WTC11 (cell line): ENCODE measurements at regions not wholly inside any gene's neighbourhood (a gene's known extent, or its start where the extent isn't known, plus 50 kb on each side); places are given as distances from the start of the nearest gene placed in this dataset.

Experiments
- ATAC-seq: fragments of 200-7000 bp; cut with Tn5 transposase; 2 replicates; pipeline ENCODE4 v1.10.0; 2021; ENCODE audit warnings: mild to moderate bottlenecking, moderate library complexity
- CTCF ChIA-PET: fragments of 300-600 bp; sonication (Branson Sonifier 250); formaldehyde crosslinking; loops from one replicate; lab custom pipeline; 2021; ENCODE audit warnings: antibody characterized with exemption; lab: Charles Lee
- POLR2A ChIA-PET: fragments of 350-600 bp; sonication (Branson Sonifier 250); formaldehyde crosslinking; loops from one replicate; lab custom pipeline; 2021; ENCODE audit warnings: antibody characterized with exemption; lab: Charles Lee
- DNase-seq: peaks from one replicate; pipeline ENCODE4 v3.0.0; 2021; ENCODE audit warnings: low spot score
- H3K27ac Mint-ChIP-seq: 2 replicates; pipeline ENCODE4 v1.8.0; 2021; ENCODE audit warnings: mixed read lengths
- H3K27me3 Mint-ChIP-seq: 2 replicates; pipeline ENCODE4 v1.8.0; 2021; ENCODE audit warnings: low read depth, mild to moderate bottlenecking, moderate library complexity, mixed read lengths
- H3K36me3 Mint-ChIP-seq: 2 replicates; pipeline ENCODE4 v1.8.0; 2021; ENCODE audit warnings: mixed read lengths
- H3K4me1 Mint-ChIP-seq: 2 replicates; pipeline ENCODE4 v1.8.0; 2022; ENCODE audit warnings: mixed read lengths
- H3K4me3 Mint-ChIP-seq: 2 replicates; pipeline ENCODE4 v1.8.0; 2021; ENCODE audit warnings: mild to moderate bottlenecking, moderate library complexity, mixed read lengths
- H3K9me3 Mint-ChIP-seq: 2 replicates; pipeline ENCODE4 v1.8.0; 2021; ENCODE audit warnings: mixed read lengths
- AR ChIP-seq: fragments of 250-450 bp; sonication (Bioruptor Pico); IDR thresholded peaks from 2 replicates; pipeline ENCODE4 v1.9.0; 2021; ENCODE audit warnings: mild to moderate bottlenecking
- ATF1 ChIP-seq: sonication (generic); formaldehyde crosslinking; IDR thresholded peaks from 2 replicates; pipeline ENCODE4 v1.8.1; 2023; ENCODE audit warnings: mild to moderate bottlenecking, moderate library complexity, missing genetic modification reagents
- ATF2 ChIP-seq: sonication (generic); formaldehyde crosslinking; IDR thresholded peaks from 2 replicates; pipeline ENCODE4 v1.8.1; 2022; ENCODE audit warnings: low read depth, missing genetic modification reagents, borderline replicate concordance
- CTCF ChIP-seq: fragments of 200-600 bp; IDR thresholded peaks from 2 replicates; pipeline ENCODE4 v1.8.0; 2022; ENCODE audit warnings: antibody characterized with exemption
- ERG ChIP-seq: fragments of 250-450 bp; sonication (Bioruptor Pico); IDR thresholded peaks from 2 replicates; pipeline ENCODE4 v1.8.0; 2021; ENCODE audit warnings: mild to moderate bottlenecking
- ETV6 ChIP-seq: sonication (generic); formaldehyde crosslinking; IDR thresholded peaks from 2 replicates; pipeline ENCODE4 v1.8.1; 2022; ENCODE audit warnings: mild to moderate bottlenecking, missing genetic modification reagents
- FOXP4 ChIP-seq: sonication (generic); formaldehyde crosslinking; IDR thresholded peaks from 2 replicates; pipeline ENCODE4 v1.8.0; 2022; ENCODE audit warnings: mild to moderate bottlenecking, missing genetic modification reagents
- GABPB1 ChIP-seq: sonication (generic); formaldehyde crosslinking; IDR thresholded peaks from 2 replicates; pipeline ENCODE4 v1.8.1; 2023; ENCODE audit warnings: mild to moderate bottlenecking, missing genetic modification reagents
- HMGA2 ChIP-seq: fragments of 250-450 bp; sonication (Bioruptor Pico); IDR thresholded peaks from 2 replicates; pipeline ENCODE4 v1.4.0; 2021; ENCODE audit warnings: mild to moderate bottlenecking, moderate library complexity
- MLX ChIP-seq: sonication (generic); formaldehyde crosslinking; IDR thresholded peaks from 2 replicates; pipeline ENCODE4 v1.8.1; 2023; ENCODE audit warnings: mild to moderate bottlenecking, missing genetic modification reagents, moderate library complexity
- MXD4 ChIP-seq: fragments of 250-450 bp; sonication (Bioruptor Pico); IDR thresholded peaks from 2 replicates; pipeline ENCODE4 v1.8.0; 2021; ENCODE audit warnings: mild to moderate bottlenecking, moderate library complexity, borderline replicate concordance
- MYBL2 ChIP-seq: sonication (generic); formaldehyde crosslinking; IDR thresholded peaks from 2 replicates; pipeline ENCODE4 v1.8.1; 2023; ENCODE audit warnings: mild to moderate bottlenecking, moderate library complexity, missing genetic modification reagents
- OVOL2 ChIP-seq: fragments of 250-450 bp; sonication (Bioruptor Pico); IDR thresholded peaks from 2 replicates; pipeline ENCODE4 v1.9.0; 2021; ENCODE audit warnings: mild to moderate bottlenecking, borderline replicate concordance
- RORB ChIP-seq: fragments of 250-450 bp; sonication (Bioruptor Pico); IDR thresholded peaks from 2 replicates; pipeline ENCODE4 v1.9.0; 2021; ENCODE audit warnings: mild to moderate bottlenecking
- ZNF121 ChIP-seq: sonication (generic); formaldehyde crosslinking; IDR thresholded peaks from 2 replicates; pipeline ENCODE4 v1.8.0; 2023; ENCODE audit warnings: missing genetic modification reagents
- ZNF532 ChIP-seq: fragments of 250-450 bp; sonication (Bioruptor Pico); IDR thresholded peaks from 2 replicates; pipeline ENCODE4 v1.9.0; 2021; ENCODE audit warnings: mild to moderate bottlenecking, borderline replicate concordance

- TF ChIP-seq MLX (CRISPR knock-in tag) (no peak), ZNF121 (CRISPR knock-in tag) (no peak), MYBL2 (CRISPR knock-in tag) (no peak), ATF1 (CRISPR knock-in tag) (no peak), RORB (CRISPR knock-in tag) (no peak), MXD4 (no peak), ZNF532 (no peak), ATF2 (CRISPR knock-in tag) (no peak), OVOL2 (CRISPR knock-in tag) (no peak)
Observed at GRCh38 chr2:149799013-149799705, 211.6 kb upstream of the MMADHC start (continued).

GRCh38 chr2:149797030-149797429 lies 209.5 kb upstream of the MMADHC start:
- Mint-ChIP-seq H3K27me3 (no peaks in the 10 kb centered on the region; the same call in 1 of the 2 replicates), H3K4me3 (no peak overlapping the region), H3K9me3 (peaks cover 29% of the 10 kb centered on the region), H3K36me3 (peaks cover 18% of the 10 kb centered on the region), H3K27ac (no peak overlapping the region), H3K4me1 (peaks cover 21% of the 10 kb centered on the region)
- DNase-seq (no peak), ATAC-seq (no peak)
- ChIA-PET CTCF (no interaction called here), POLR2A (no interaction called here)
- TF ChIP-seq ETV6 (no peak), ZNF121 (CRISPR knock-in tag) (no peak), ERG (CRISPR knock-in tag) (no peak), FOXP4 (CRISPR knock-in tag) (no peak), HMGA2 (no peak), GABPB1 (CRISPR knock-in tag) (no peak), CTCF (no peak), AR (no peak)
